ENCODE measurements at regions not wholly inside any gene's neighbourhood (a gene's known extent, or its start where the extent isn't known, plus 50 kb on each side); places are given as distances from the start of the nearest gene placed in this dataset.
"Not testable (repeated sequence)": the region's sequence is repeated elsewhere in the genome, so short reads cannot be mapped to it uniquely, and the experiment has no call there.

- not testable (repeated sequence) for TF ChIP-seq ESRRA (IDR thresholded peaks at IDR 0.05; ENCODE audit: borderline replicate concordance, low read length); CTCF (IDR thresholded peaks at IDR 0.05); EP300 (IDR thresholded peaks at IDR 0.05); JUN (IDR thresholded peaks at IDR 0.05); SMC3 (IDR thresholded peaks at IDR 0.05); RFX5 (IDR thresholded peaks at IDR 0.05); CBX2 (IDR thresholded peaks at IDR 0.05; ENCODE audit: borderline replicate concordance, low read depth); HMGXB4 (CRISPR knock-in tag; IDR thresholded peaks at IDR 0.05; ENCODE audit: borderline replicate concordance); KDM1A (IDR thresholded peaks at IDR 0.05; ENCODE audit: low read depth); POLR2A (IDR thresholded peaks at IDR 0.05; ENCODE audit: low read length)
Measured at GRCh38 chr5:144994356-144994755, 823.7 kb downstream of the KCTD16 start.

Measured in A549 (cell line).